ENCODE measurements at regions not wholly inside any gene's neighbourhood (a gene's known extent, or its start where the extent isn't known, plus 50 kb on each side); places are given as distances from the start of the nearest gene placed in this dataset.

- DNase-seq (ENCODE audit: low read depth in 2 of 2), result no peak
Observed at GRCh38 chr14:36465178-36465577, 54.9 kb downstream of the NKX2-1 start.

GRCh38 chr14:36462890-36463289 is 57.1 kb downstream of the NKX2-1 start:
- no peak for DNase-seq (ENCODE audit: low read depth in 2 of 2)

- no peak for DNase-seq (ENCODE audit: low read depth in 2 of 2)
Observed at GRCh38 chr14:36455241-36455627, 64.8 kb downstream of the NKX2-1 start.

- no peak for DNase-seq (ENCODE audit: low read depth in 2 of 2)
Observed at GRCh38 chr14:36454599-36455240, 65.3 kb downstream of the NKX2-1 start.

- DNase-seq (ENCODE audit: low read depth in 2 of 2), result no peak
Observed at GRCh38 chr14:36452860-36453259, 67.2 kb downstream of the NKX2-1 start.

- no peak for DNase-seq (ENCODE audit: low read depth in 2 of 2)
Observed at GRCh38 chr14:36451310-36452065, 68.5 kb downstream of the NKX2-1 start.

GRCh38 chr14:36450550-36450949 is 69.5 kb downstream of the NKX2-1 start:
- no peak for DNase-seq (ENCODE audit: low read depth in 2 of 2)

- DNase-seq (ENCODE audit: low read depth in 2 of 2), result no peak
Observed at GRCh38 chr14:36449903-36450302, 70.1 kb downstream of the NKX2-1 start.

GRCh38 chr14:36443374-36443773 is 76.7 kb downstream of the NKX2-1 start:
- no peak for DNase-seq (ENCODE audit: low read depth in 2 of 2)

- DNase-seq (ENCODE audit: low read depth in 2 of 2), result no peak
Observed at GRCh38 chr14:36442824-36443241, 77.2 kb downstream of the NKX2-1 start.

- no peak for DNase-seq (ENCODE audit: low read depth in 2 of 2)
Observed at GRCh38 chr14:36441283-36441682, 78.7 kb downstream of the NKX2-1 start.

- no peak for DNase-seq (ENCODE audit: low read depth in 2 of 2)
Observed at GRCh38 chr14:36439766-36440165, 80.3 kb downstream of the NKX2-1 start.

- no peak for DNase-seq (ENCODE audit: low read depth in 2 of 2)
Observed at GRCh38 chr14:36438883-36439282, 81.1 kb downstream of the NKX2-1 start.

GRCh38 chr14:36430662-36431084 is 89.4 kb downstream of the NKX2-1 start:
- DNase-seq (ENCODE audit: low read depth in 2 of 2), result no peak

- no peak for DNase-seq (ENCODE audit: low read depth in 2 of 2)
Observed at GRCh38 chr14:36430169-36430568, 89.9 kb downstream of the NKX2-1 start.

GRCh38 chr14:36429692-36430091 is 90.3 kb downstream of the NKX2-1 start:
- DNase-seq (ENCODE audit: low read depth in 2 of 2), result no peak

GRCh38 chr14:36428350-36428749 is 91.7 kb downstream of the NKX2-1 start:
- no peak for DNase-seq (ENCODE audit: low read depth in 2 of 2)

GRCh38 chr14:36426836-36427235 is 93.2 kb downstream of the NKX2-1 start:
- no peak for DNase-seq (ENCODE audit: low read depth in 2 of 2)

- no peak for DNase-seq (ENCODE audit: low read depth in 2 of 2)
Observed at GRCh38 chr14:36426113-36426512, 93.9 kb downstream of the NKX2-1 start.

- DNase-seq (ENCODE audit: low read depth in 2 of 2), result no peak
Observed at GRCh38 chr14:36424478-36425102, 95.4 kb downstream of the NKX2-1 start.

- no peak for DNase-seq (ENCODE audit: low read depth in 2 of 2)
Observed at GRCh38 chr14:36423430-36423829, 96.6 kb downstream of the NKX2-1 start.

GRCh38 chr14:36420149-36420687 is 99.8 kb upstream of the MBIP start:
- no peak for DNase-seq (ENCODE audit: low read depth in 2 of 2)

- no peak for DNase-seq (ENCODE audit: low read depth in 2 of 2)
Observed at GRCh38 chr14:36418937-36419336, 98.5 kb upstream of the MBIP start.
